GM12878 (cell line): ENCODE measurements at regions not wholly inside any gene's neighbourhood (a gene's known extent, or its start where the extent isn't known, plus 50 kb on each side); places are given as distances from the start of the nearest gene placed in this dataset.

Experiments
- ATAC-seq: fragments of 200-7000 bp; cut with Tn5 transposase; 3 replicates; pipeline ENCODE4 v1.9.1; 2020; ENCODE audit warnings: mild to moderate bottlenecking, moderate library complexity
- BruUV-seq: library from RNA; stranded (reverse); fragments of 400-500 nt; replicated peaks from 2 replicates; lab custom pipeline; 2021; lab: Mats Ljungman, UMichigan
- CTCF ChIA-PET: fragments of 300-600 bp; sonication (Branson Sonifier 250); formaldehyde crosslinking; extraction: SDS; loops from one replicate; lab custom pipeline; 2021; ENCODE audit warnings: inconsistent platforms; lab: Yijun Ruan, JAX
- POLR2A ChIA-PET: fragments of 350-600 bp; formaldehyde crosslinking; extraction: SDS; loops from one replicate; lab custom pipeline; 2021; ENCODE audit warnings: inconsistent platforms; lab: Charles Lee
- RAD21 ChIA-PET: fragments of 300-600 bp; sonication (Branson Sonifier 250); formaldehyde crosslinking; loops from one replicate; lab custom pipeline; 2023; ENCODE audit warnings: antibody characterized with exemption; ENCODE audit not compliant: unreplicated experiment; lab: Charles Lee
- SMC1A ChIA-PET: fragments of 300-600 bp; sonication (Branson Sonifier 250); formaldehyde crosslinking; loops from one replicate; lab custom pipeline; 2023; ENCODE audit not compliant: unreplicated experiment, uncharacterized antibody; lab: Charles Lee
- DNase-seq: peaks from one replicate; pipeline ENCODE4 v3.0.0-alpha.2; 2011; ENCODE audit warnings: low read depth, low spot score
- FAIRE-seq: peaks from 3 replicates; lab custom pipeline; 2011; peaks lifted over from hg19 to GRCh38; lab: Jason Lieb, UNC
- H2AFZ ChIP-seq: 2 replicates; pipeline ENCODE4 v1.6.0; 2011; ENCODE audit warnings: low read depth, low read length, control low read depth; ENCODE audit not compliant: control insufficient read depth
- H3K27ac ChIP-seq: 2 replicates; pipeline ENCODE4 v1.5.1; 2011; ENCODE audit warnings: control low read depth; ENCODE audit not compliant: control insufficient read depth, insufficient read depth
- H3K27me3 ChIP-seq, 2 experiments: replicated peaks in 1 of 2; 2 replicates each; pipeline versions ENCODE4 v1.6.0 to v1.6.1; 2011; ENCODE audit warnings: low read length in 1 of 2; ENCODE audit not compliant: control insufficient read depth in 2 of 2, insufficient read depth in 2 of 2
- H3K36me3 ChIP-seq, 2 experiments: 2 replicates each; pipeline ENCODE4 v1.5.1; 2011; ENCODE audit warnings: low read length in 1 of 2; ENCODE audit not compliant: control insufficient read depth in 2 of 2, insufficient read depth in 2 of 2
- H3K4me1 ChIP-seq: 2 replicates; pipeline ENCODE4 v1.6.1; 2011; ENCODE audit warnings: mild to moderate bottlenecking, low read length, moderate library complexity, mixed read lengths; ENCODE audit not compliant: control insufficient read depth, insufficient read depth
- H3K4me2 ChIP-seq: 2 replicates; pipeline ENCODE4 v1.6.0; 2011; ENCODE audit warnings: control low read depth; ENCODE audit not compliant: control insufficient read depth, insufficient read depth
- H3K4me3 ChIP-seq: fragments of 200-600 bp; sonication (generic); 2 replicates; pipeline ENCODE4 v1.5.1; 2016
- H3K79me2 ChIP-seq: 2 replicates; pipeline ENCODE4 v1.6.0; 2011; ENCODE audit warnings: low read length; ENCODE audit not compliant: control insufficient read depth, insufficient read depth
- H3K9ac ChIP-seq: 2 replicates; pipeline ENCODE4 v1.8.0; 2011; ENCODE audit warnings: low read length, control low read depth, mixed read lengths; ENCODE audit not compliant: control insufficient read depth, insufficient read depth
- H3K9me3 ChIP-seq: replicated peaks from 3 replicates; pipeline ENCODE4 v1.5.1; 2011; ENCODE audit warnings: mild to moderate bottlenecking, low read length; ENCODE audit not compliant: control insufficient read depth, insufficient read depth
- H4K20me1 ChIP-seq: 2 replicates; pipeline ENCODE4 v1.6.0; 2011; ENCODE audit not compliant: control insufficient read depth, insufficient read depth
- IKZF1 ChIP-seq: fragments of 450-650 bp; conservative IDR thresholded peaks from 2 replicates; pipeline ENCODE4 v1.6.1; 2017; ENCODE audit warnings: antibody characterized with exemption, mild to moderate bottlenecking
- NFXL1 ChIP-seq: fragments of 450-650 bp; IDR thresholded peaks from 2 replicates; pipeline ENCODE4 v1.6.1; 2017; ENCODE audit warnings: antibody characterized with exemption, mild to moderate bottlenecking, borderline replicate concordance
- PAX5 ChIP-seq: IDR thresholded peaks from 2 replicates; pipeline ENCODE4 v1.6.1; 2011; ENCODE audit warnings: low read depth, low read length, borderline replicate concordance
- RAD51 ChIP-seq: fragments of 450-650 bp; IDR thresholded peaks from 2 replicates; pipeline ENCODE4 v1.6.1; 2016; ENCODE audit warnings: moderate library complexity, mild to moderate bottlenecking, inconsistent platforms
- SIX5 ChIP-seq: IDR thresholded peaks from 2 replicates; pipeline ENCODE4 v1.6.1; 2011; ENCODE audit warnings: mild to moderate bottlenecking, low read depth, low read length, moderate library complexity; ENCODE audit not compliant: severe bottlenecking
- WGBS: methylation state at CpG from one replicate; pipeline ENCODE4 v1.1.6; 2016; ENCODE audit warnings: low lambda C conversion rate; ENCODE audit not compliant: insufficient replicate concordance, insufficient coverage; ENCODE audit errors: missing lambda C conversion rate; 5-methylcytosine and 5-hydroxymethylcytosine counted together
- in situ Hi-C: fragments of 300-500 bp; cut with MboI; formaldehyde crosslinking; loops from 9 replicates; pipeline ENCODE4 v1.14.3; 2018; ENCODE audit warnings: mixed read lengths
- intact Hi-C: fragments of 100-400 bp; cut with micrococcal nuclease; formaldehyde crosslinking; loops from one replicate; pipeline ENCODE4 v1.14.2; 2022; ENCODE audit not compliant: unreplicated experiment
- TF ChIP-seq, protein P1 (sequence below): fragments of 450-650 bp; formaldehyde crosslinking; IDR thresholded peaks from 2 replicates; pipeline ENCODE4 v1.4.0; 2020; ENCODE audit warnings: mild to moderate bottlenecking, moderate library complexity

DNA sequence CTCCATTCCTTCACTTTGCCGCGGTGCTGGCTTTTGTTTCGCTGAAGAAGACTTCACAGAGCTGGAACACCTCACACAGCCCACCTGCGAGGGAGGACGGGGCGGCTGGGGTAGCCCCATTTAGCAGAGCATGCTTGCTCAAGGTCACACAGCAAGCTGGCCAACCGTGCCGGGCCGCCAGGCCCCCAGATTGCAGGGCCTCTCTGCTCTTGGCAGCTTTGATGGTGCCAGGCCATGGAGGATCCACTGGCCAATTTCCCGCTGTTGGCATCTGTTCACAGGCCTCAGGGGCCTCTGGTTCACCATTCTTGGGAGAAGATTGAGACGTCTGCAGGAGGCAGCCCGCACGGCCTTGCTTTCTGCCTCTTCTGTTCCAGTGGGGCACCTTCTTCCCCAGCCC lies 77.9 kb upstream of the LINGO1 start:
- Histone ChIP-seq H3K4me1 (no peaks in the 10 kb centered on the region), H3K9ac (no peak overlapping the region), H3K27me3 (peaks cover 2% of the 10 kb centered on the region in 2 experiments; a peak in 3 of 4 replicates), H3K4me2 (no peak overlapping the region), H3K4me3 (no peak overlapping the region), H3K9me3 (no peaks in the 10 kb centered on the region), H3K27ac (no peak overlapping the region), H4K20me1 (no peaks in the 10 kb centered on the region), H3K79me2 (no peaks in the 10 kb centered on the region), H2AFZ (no peak overlapping the region), H3K36me3 (no peaks in the 10 kb centered on the region)
- ATAC-seq, result no peak
- 36% methylated on average over 13 of the region's 13 CpGs for WGBS
- SMC1A ChIA-PET, result no interaction called here
- POLR2A ChIA-PET, result no interaction called here
- in situ Hi-C loops (no loop called here), intact Hi-C loops (no loop called here)
- CTCF ChIA-PET, result interaction anchor here (0.9 to 2.7 kb wide), 2 partner anchors 74 to 111 kb away, joined by 3 to 8 read pairs; no protein-coding TSS in a partner anchor
- no peak for FAIRE-seq
- TF ChIP-seq NFXL1, result no peak
- no peak for TF ChIP-seq PAX5
- TF ChIP-seq RAD51, result no peak
- TF ChIP-seq, protein P1, sequence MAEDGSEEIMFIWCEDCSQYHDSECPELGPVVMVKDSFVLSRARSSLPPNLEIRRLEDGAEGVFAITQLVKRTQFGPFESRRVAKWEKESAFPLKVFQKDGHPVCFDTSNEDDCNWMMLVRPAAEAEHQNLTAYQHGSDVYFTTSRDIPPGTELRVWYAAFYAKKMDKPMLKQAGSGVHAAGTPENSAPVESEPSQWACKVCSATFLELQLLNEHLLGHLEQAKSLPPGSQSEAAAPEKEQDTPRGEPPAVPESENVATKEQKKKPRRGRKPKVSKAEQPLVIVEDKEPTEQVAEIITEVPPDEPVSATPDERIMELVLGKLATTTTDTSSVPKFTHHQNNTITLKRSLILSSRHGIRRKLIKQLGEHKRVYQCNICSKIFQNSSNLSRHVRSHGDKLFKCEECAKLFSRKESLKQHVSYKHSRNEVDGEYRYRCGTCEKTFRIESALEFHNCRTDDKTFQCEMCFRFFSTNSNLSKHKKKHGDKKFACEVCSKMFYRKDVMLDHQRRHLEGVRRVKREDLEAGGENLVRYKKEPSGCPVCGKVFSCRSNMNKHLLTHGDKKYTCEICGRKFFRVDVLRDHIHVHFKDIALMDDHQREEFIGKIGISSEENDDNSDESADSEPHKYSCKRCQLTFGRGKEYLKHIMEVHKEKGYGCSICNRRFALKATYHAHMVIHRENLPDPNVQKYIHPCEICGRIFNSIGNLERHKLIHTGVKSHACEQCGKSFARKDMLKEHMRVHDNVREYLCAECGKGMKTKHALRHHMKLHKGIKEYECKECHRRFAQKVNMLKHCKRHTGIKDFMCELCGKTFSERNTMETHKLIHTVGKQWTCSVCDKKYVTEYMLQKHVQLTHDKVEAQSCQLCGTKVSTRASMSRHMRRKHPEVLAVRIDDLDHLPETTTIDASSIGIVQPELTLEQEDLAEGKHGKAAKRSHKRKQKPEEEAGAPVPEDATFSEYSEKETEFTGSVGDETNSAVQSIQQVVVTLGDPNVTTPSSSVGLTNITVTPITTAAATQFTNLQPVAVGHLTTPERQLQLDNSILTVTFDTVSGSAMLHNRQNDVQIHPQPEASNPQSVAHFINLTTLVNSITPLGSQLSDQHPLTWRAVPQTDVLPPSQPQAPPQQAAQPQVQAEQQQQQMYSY (CRISPR knock-in tag), result no peak
- no peak for TF ChIP-seq SIX5
- no peak for TF ChIP-seq IKZF1
- BruUV-seq, result no TSS peak
- RAD21 ChIA-PET, result no interaction called here
- no peak for DNase-seq
